Progenitor cell of endocrine pancreas (in vitro differentiated cells): ENCODE measurements at regions not wholly inside any gene's neighbourhood (a gene's known extent, or its start where the extent isn't known, plus 50 kb on each side); places are given as distances from the start of the nearest gene placed in this dataset.
"Not testable (repeated sequence)": the region's sequence is repeated elsewhere in the genome, so short reads cannot be mapped to it uniquely, and the experiment has no call there.

Experiments
- DNase-seq: peaks from one replicate; pipeline ENCODE4 v3.0.0; 2021; ENCODE audit warnings: low spot score; ENCODE audit not compliant: unreplicated experiment
- H3K27ac Mint-ChIP-seq: 2 replicates; pipeline ENCODE4 v1.8.0; 2021; ENCODE audit warnings: mild to moderate bottlenecking, moderate library complexity, mixed read lengths
- H3K27me3 Mint-ChIP-seq: 2 replicates; pipeline ENCODE4 v1.8.0; 2021; ENCODE audit warnings: mixed read lengths
- H3K36me3 Mint-ChIP-seq: 2 replicates; pipeline ENCODE4 v1.8.0; 2022; ENCODE audit warnings: mixed read lengths; ENCODE audit not compliant: insufficient read depth
- H3K4me1 Mint-ChIP-seq: 2 replicates; pipeline ENCODE4 v1.8.0; 2021; ENCODE audit warnings: low read depth, mixed read lengths
- H3K4me3 Mint-ChIP-seq: 2 replicates; pipeline ENCODE4 v1.8.0; 2021; ENCODE audit warnings: low read depth, mild to moderate bottlenecking, moderate library complexity, mixed read lengths
- H3K9me3 Mint-ChIP-seq: 2 replicates; pipeline ENCODE4 v1.8.0; 2021; ENCODE audit warnings: low read depth, mixed read lengths
- TF ChIP-seq, protein P1 (sequence below): fragments of 200-600 bp; sonication (generic); IDR thresholded peaks from one replicate; pipeline ENCODE4 v1.5.0; 2021; ENCODE audit warnings: antibody characterized with exemption, mild to moderate bottlenecking; ENCODE audit not compliant: unreplicated experiment

DNA sequence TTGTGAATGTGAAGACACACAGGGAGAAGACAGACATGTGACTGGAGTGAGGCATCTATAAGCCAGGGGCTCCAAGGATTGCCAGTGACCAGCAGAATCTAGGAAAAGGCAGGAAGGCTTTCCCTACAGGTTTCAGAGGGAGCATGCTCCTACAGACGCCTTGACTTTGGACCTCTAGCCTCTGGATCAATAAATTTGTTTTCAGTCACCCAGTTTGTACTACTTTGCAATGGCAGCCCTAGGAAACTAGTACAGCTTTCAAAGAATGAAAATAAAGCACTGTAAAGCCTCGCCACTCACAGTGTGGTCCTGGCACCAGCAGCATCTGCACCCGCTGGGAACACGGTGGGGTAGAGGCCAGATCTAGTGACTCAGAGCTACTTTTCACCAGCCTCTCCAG is 510.0 kb downstream of the LTN1 start:
- Mint-ChIP-seq H3K27me3 (no peaks in the 10 kb centered on the region), H3K36me3 (no peaks in the 10 kb centered on the region), H3K4me1 (peaks cover 2% of the 10 kb centered on the region), H3K27ac (no peak overlapping the region), H3K4me3 (no peak overlapping the region), H3K9me3 (peaks cover 6% of the 10 kb centered on the region)
- no peak for DNase-seq
- TF ChIP-seq, protein P1, sequence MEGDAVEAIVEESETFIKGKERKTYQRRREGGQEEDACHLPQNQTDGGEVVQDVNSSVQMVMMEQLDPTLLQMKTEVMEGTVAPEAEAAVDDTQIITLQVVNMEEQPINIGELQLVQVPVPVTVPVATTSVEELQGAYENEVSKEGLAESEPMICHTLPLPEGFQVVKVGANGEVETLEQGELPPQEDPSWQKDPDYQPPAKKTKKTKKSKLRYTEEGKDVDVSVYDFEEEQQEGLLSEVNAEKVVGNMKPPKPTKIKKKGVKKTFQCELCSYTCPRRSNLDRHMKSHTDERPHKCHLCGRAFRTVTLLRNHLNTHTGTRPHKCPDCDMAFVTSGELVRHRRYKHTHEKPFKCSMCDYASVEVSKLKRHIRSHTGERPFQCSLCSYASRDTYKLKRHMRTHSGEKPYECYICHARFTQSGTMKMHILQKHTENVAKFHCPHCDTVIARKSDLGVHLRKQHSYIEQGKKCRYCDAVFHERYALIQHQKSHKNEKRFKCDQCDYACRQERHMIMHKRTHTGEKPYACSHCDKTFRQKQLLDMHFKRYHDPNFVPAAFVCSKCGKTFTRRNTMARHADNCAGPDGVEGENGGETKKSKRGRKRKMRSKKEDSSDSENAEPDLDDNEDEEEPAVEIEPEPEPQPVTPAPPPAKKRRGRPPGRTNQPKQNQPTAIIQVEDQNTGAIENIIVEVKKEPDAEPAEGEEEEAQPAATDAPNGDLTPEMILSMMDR, result no peak

DNA sequence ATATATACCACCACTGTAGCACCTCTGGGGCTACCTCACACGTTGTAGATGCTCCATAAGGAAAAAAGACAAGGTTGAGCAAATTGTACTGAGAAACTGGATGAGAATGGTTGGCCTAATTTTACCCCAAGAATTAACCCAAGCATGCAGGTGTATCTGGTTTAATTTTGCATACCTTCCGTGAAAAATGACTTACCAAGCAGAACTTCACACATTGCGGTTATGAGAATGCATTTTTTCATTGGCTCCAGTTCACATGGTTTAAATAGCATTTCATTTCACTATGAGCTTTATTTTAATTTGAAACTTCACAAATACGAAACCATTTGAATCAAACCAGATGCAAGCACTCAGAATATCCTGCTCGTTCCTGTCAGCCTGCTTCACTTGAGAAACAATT is 512.2 kb downstream of the LTN1 start:
- no peak for DNase-seq
- no peaks in the 10 kb centered on the region for H3K27me3 Mint-ChIP-seq
- H3K9me3 Mint-ChIP-seq, result peaks cover 6% of the 10 kb centered on the region
- no peaks in the 10 kb centered on the region for H3K36me3 Mint-ChIP-seq
- H3K4me3 Mint-ChIP-seq, result no peak overlapping the region
- TF ChIP-seq, protein P1, result no peak
- H3K4me1 Mint-ChIP-seq, result peaks cover 2% of the 10 kb centered on the region
- H3K27ac Mint-ChIP-seq, result no peak overlapping the region

DNA sequence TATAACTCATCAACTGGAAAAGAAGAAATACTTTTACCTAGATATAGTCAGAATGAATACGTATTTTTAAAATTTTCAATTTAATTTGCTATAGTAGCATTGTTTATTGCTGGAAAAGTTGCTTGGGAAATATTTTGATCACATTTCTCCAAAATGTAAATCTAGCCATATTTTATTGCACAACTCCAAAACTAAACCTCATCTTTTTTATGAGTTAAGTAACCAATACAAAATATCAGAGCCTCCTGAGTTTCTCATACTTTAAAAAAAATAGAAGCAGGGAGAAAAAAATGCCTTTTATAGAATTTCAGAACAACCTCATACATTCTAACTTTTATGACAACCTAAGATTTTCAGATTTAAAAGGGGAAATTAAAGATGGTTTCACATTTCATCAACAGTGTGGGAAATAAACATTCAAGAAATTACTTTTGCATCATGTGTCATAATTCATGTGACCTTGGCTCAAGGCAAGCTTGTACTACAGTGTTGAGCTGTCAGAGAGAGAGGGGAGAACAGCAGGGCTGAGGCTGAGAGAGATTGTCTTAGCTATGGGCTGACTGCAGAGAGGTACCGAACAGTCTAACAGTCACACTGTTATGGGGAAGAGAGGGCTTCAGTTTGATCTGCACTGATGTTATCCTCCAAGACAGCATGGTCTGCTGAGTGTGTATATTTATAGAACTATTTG is 519.0 kb downstream of the LTN1 start:
- Mint-ChIP-seq H3K4me3 (no peak overlapping the region), H3K27ac (no peak overlapping the region), H3K9me3 (peaks cover 12% of the 10 kb centered on the region), H3K27me3 (no peaks in the 10 kb centered on the region), H3K36me3 (no peaks in the 10 kb centered on the region), H3K4me1 (no peaks in the 10 kb centered on the region)
- TF ChIP-seq, protein P1, result no peak
- DNase-seq, result no peak

DNA sequence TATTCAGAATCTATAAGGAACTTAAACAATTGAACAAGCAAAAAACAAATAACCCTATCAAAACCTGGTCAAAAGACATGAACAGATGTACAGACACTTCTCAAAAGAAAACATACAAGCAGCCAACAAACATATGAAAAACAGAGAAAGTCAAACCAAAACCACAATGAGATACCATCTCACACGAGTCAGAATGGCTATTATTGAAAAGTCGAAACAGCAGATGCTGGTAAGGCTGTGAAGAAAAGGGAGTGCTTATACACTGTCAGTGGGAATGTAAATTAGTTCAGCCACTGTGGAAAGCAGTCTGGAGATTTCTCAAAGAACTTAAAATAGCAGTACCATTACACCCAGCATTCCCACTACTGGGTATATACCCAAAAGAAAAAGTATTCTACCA is 520.1 kb downstream of the LTN1 start:
- H3K9me3 Mint-ChIP-seq, DNase-seq, H3K27ac Mint-ChIP-seq, H3K27me3 Mint-ChIP-seq, H3K36me3 Mint-ChIP-seq, H3K4me1 Mint-ChIP-seq, H3K4me3 Mint-ChIP-seq: not testable (repeated sequence)

DNA sequence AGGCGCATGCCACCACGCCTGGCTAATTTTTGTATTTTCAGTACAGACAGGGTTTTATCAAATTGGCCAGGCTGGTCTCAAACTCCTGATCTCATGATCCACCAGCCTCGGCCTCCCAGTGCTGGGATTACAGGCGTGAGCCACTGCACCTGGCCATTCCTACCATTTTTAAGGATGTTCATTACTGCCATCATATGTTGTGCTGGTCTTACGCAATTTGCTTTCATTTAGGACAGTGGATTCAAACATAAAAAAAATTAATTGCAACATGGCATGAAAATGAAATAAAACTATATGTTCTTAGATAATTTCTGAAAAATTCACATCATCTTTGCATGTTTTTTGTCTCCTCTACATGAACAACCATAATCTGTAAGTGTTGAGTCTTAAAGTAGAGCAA is 527.7 kb downstream of the LTN1 start:
- no peaks in the 10 kb centered on the region for H3K36me3 Mint-ChIP-seq
- H3K9me3 Mint-ChIP-seq, result no peaks in the 10 kb centered on the region
- H3K4me3 Mint-ChIP-seq, result no peak overlapping the region
- H3K4me1 Mint-ChIP-seq, result no peaks in the 10 kb centered on the region
- TF ChIP-seq, protein P1, result no peak
- no peaks in the 10 kb centered on the region for H3K27me3 Mint-ChIP-seq
- no peak overlapping the region for H3K27ac Mint-ChIP-seq
- no peak for DNase-seq

DNA sequence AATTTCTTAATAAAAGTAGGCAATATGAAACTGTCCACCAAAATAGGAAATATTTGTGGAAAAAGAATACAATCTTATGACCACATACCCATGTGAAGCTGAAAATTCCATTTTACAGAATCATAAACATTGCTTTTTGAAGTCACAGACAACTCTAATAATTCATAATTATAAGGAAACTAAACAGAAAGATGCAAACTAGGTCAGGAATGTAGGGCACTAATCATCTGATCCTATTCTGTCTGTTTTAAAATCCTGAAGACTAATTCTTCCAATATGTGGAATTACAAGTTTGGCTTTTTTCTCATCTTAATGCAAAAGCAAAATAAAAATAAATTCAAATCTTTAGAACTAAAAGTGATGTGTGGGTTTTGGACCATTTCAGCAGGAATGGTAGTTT is 528.6 kb downstream of the LTN1 start:
- Mint-ChIP-seq H3K27me3 (no peaks in the 10 kb centered on the region), H3K4me3 (no peak overlapping the region), H3K36me3 (no peaks in the 10 kb centered on the region), H3K4me1 (no peaks in the 10 kb centered on the region), H3K27ac (no peak overlapping the region), H3K9me3 (no peaks in the 10 kb centered on the region)
- TF ChIP-seq, protein P1, result no peak
- no peak for DNase-seq
